ENCODE measurements at regions not wholly inside any gene's neighbourhood (a gene's known extent, or its start where the extent isn't known, plus 50 kb on each side); places are given as distances from the start of the nearest gene placed in this dataset.
"Not testable (repeated sequence)": the region's sequence is repeated elsewhere in the genome, so short reads cannot be mapped to it uniquely, and the experiment has no call there.

- Histone ChIP-seq H3K27ac (no peak overlapping the region), H3K36me3 (no peaks in the 10 kb centered on the region), H3K4me3 (replicated peaks in 1 of 3) (no peak overlapping the region), H3K4me1 (no peaks in the 10 kb centered on the region), H3K9me3 (no peaks in the 10 kb centered on the region), H3K27me3 (no peaks in the 10 kb centered on the region)
- WGBS, 2 donors = 77 to 84% methylated on average over 4 of the region's 4 CpGs
- no peak for TF ChIP-seq CTCF (IDR thresholded peaks at IDR 0.05)
- TF ChIP-seq POLR2A (IDR thresholded peaks at IDR 0.05) = no peak
- no peak for DNase-seq
- intact Hi-C loops (cut with DNase I) = no loop called here
Observed at GRCh38 chr7:126065766-126066165, 1136.1 kb upstream of the POT1 start.

GRCh38 chr7:126057979-126058378 is 1128.4 kb upstream of the POT1 start:
- TF ChIP-seq CTCF (IDR thresholded peaks at IDR 0.05) (no peak), POLR2A (IDR thresholded peaks at IDR 0.05) (no peak)
- intact Hi-C loops (cut with DNase I) = no loop called here
- Histone ChIP-seq H3K9me3 (no peaks in the 10 kb centered on the region), H3K27ac (no peak overlapping the region), H3K4me1 (no peaks in the 10 kb centered on the region), H3K4me3 (replicated peaks in 1 of 3) (no peak overlapping the region), H3K27me3 (no peaks in the 10 kb centered on the region), H3K36me3 (no peaks in the 10 kb centered on the region)
- no peak for DNase-seq

GRCh38 chr7:126056613-126057012 is 1127.0 kb upstream of the POT1 start:
- DNase-seq; H3K4me1 ChIP-seq; H3K36me3 ChIP-seq; H3K27me3 ChIP-seq; H3K4me3 ChIP-seq (replicated peaks in 1 of 3); intact Hi-C loops (cut with DNase I); H3K9me3 ChIP-seq; H3K27ac ChIP-seq: not testable (repeated sequence)
- WGBS, 2 donors = 97% methylated on average over 4 of the region's 4 CpGs

GRCh38 chr7:126052229-126052628 is 1122.6 kb upstream of the POT1 start:
- no peaks in the 10 kb centered on the region for H3K9me3 ChIP-seq
- WGBS, 2 donors = 91% methylated on average over 1 of the region's 1 CpG
- no peaks in the 10 kb centered on the region for H3K4me1 ChIP-seq
- no peak overlapping the region for H3K27ac ChIP-seq
- no peaks in the 10 kb centered on the region for H3K36me3 ChIP-seq
- DNase-seq = no peak
- intact Hi-C loops (cut with DNase I) = no loop called here
- TF ChIP-seq CTCF (IDR thresholded peaks at IDR 0.05) (no peak), POLR2A (IDR thresholded peaks at IDR 0.05) (no peak)
- no peaks in the 10 kb centered on the region for H3K27me3 ChIP-seq
- no peak overlapping the region for H3K4me3 ChIP-seq (replicated peaks in 1 of 3)

GRCh38 chr7:126044662-126045061 is 1115.0 kb upstream of the POT1 start:
- no peaks in the 10 kb centered on the region for H3K36me3 ChIP-seq
- 77 to 91% methylated on average over 1 of the region's 1 CpG for WGBS, 2 donors
- DNase-seq = no peak
- H3K4me1 ChIP-seq = no peaks in the 10 kb centered on the region
- TF ChIP-seq CTCF (IDR thresholded peaks at IDR 0.05) (no peak), POLR2A (IDR thresholded peaks at IDR 0.05) (no peak)
- H3K27ac ChIP-seq = no peak overlapping the region
- intact Hi-C loops (cut with DNase I) = no loop called here
- no peak overlapping the region for H3K4me3 ChIP-seq (replicated peaks in 1 of 3)
- H3K9me3 ChIP-seq = no peaks in the 10 kb centered on the region
- H3K27me3 ChIP-seq = no peaks in the 10 kb centered on the region

- Histone ChIP-seq H3K4me3 (replicated peaks in 1 of 3) (no peak overlapping the region), H3K9me3 (no peaks in the 10 kb centered on the region), H3K36me3 (no peaks in the 10 kb centered on the region), H3K4me1 (no peaks in the 10 kb centered on the region), H3K27ac (no peak overlapping the region), H3K27me3 (no peaks in the 10 kb centered on the region)
- TF ChIP-seq CTCF (IDR thresholded peaks at IDR 0.05) = no peak
- TF ChIP-seq POLR2A (IDR thresholded peaks at IDR 0.05) = no peak
- 84 to 95% methylated on average over 5 of the region's 5 CpGs for whole genome bisulfite sequencing, 2 donors
- intact Hi-C loops (cut with DNase I) = no loop called here
- no peak for DNase-seq
Observed at GRCh38 chr7:126041472-126041871, 1111.8 kb upstream of the POT1 start.

Data from thyroid gland (tissue), 4 donors.